A549 (cell line): ENCODE measurements at regions not wholly inside any gene's neighbourhood (a gene's known extent, or its start where the extent isn't known, plus 50 kb on each side); places are given as distances from the start of the nearest gene placed in this dataset.

Source experiments
- ATAC-seq, 2 experiments: fragments of 200-7000 bp in 1 of 2; fragments of >200 bp in 1 of 2; cut with Nextera tagmentation in 1 of 2; cut with Tn5 transposase in 1 of 2; 3 replicates each; pipeline versions ENCODE4 v1.8.0 to v1.9.1; 2018 to 2020; ENCODE audit warnings: mild to moderate bottlenecking in 1 of 2, moderate library complexity in 1 of 2
- CTCF ChIA-PET: fragments of 300-600 bp; sonication (Branson Sonifier 250); formaldehyde crosslinking; extraction: SDS; loops from one replicate; lab custom pipeline; 2021; ENCODE audit warnings: antibody characterized with exemption, inconsistent platforms; lab: Yijun Ruan, JAX
- POLR2A ChIA-PET: fragments of 350-600 bp; formaldehyde crosslinking; extraction: SDS; loops from one replicate; lab custom pipeline; 2021; ENCODE audit warnings: antibody characterized with exemption, inconsistent platforms; lab: Yijun Ruan, JAX
- DNase-seq, 2 experiments: peaks; one replicate each; pipeline versions ENCODE4 v3.0.0 to v3.0.0-alpha.2; 2011 to 2016; ENCODE audit warnings: low read depth in 1 of 2, low spot score in 1 of 2
- FAIRE-seq: peaks from 2 replicates; lab custom pipeline; 2011; peaks lifted over from hg19 to GRCh38; lab: Jason Lieb, UNC
- H3K27ac ChIP-seq, 2 experiments: fragments of >200 bp; sonication (Bioruptor Twin); formaldehyde crosslinking; 3 replicates each; pipeline ENCODE4 v1.5.1; 2016 to 2017
- H3K4me1 ChIP-seq: fragments of >200 bp; sonication (Bioruptor Twin); formaldehyde crosslinking; 3 replicates; pipeline ENCODE4 v1.6.1; 2016
- H3K4me2 ChIP-seq: fragments of >200 bp; sonication (Bioruptor Twin); formaldehyde crosslinking; 3 replicates; pipeline ENCODE4 v1.6.1; 2016
- H3K4me3 ChIP-seq: fragments of >200 bp; sonication (Bioruptor Twin); formaldehyde crosslinking; 3 replicates; pipeline ENCODE4 v1.5.1; 2016
- H3K9me3 ChIP-seq: fragments of >200 bp; sonication (Bioruptor Twin); formaldehyde crosslinking; 3 replicates; pipeline ENCODE4 v1.6.1; 2016
- CEBPB ChIP-seq, 2 experiments: fragments of >200 bp in 1 of 2; sonication (Bioruptor Twin) in 1 of 2; formaldehyde crosslinking in 1 of 2; IDR thresholded peaks; 2 replicates each; pipeline ENCODE4 v1.6.1; 2012 to 2016
- EHMT2 ChIP-seq: fragments of 200-600 bp; sonication (generic); IDR thresholded peaks from 2 replicates; pipeline ENCODE4 v1.6.1; 2016; ENCODE audit warnings: antibody characterized with exemption, low read depth, mild to moderate bottlenecking, moderate library complexity
- EP300 ChIP-seq, 2 experiments: fragments of >200 bp; sonication (Bioruptor Twin); formaldehyde crosslinking; IDR thresholded peaks; 2 replicates in 1 of 2; 3 replicates in 1 of 2; pipeline ENCODE4 v1.6.1; 2016 to 2017
- ESRRA ChIP-seq: fragments of 150-350 bp; IDR thresholded peaks from 2 replicates; pipeline ENCODE4 v1.6.1; 2014; ENCODE audit warnings: mild to moderate bottlenecking, low read length, borderline replicate concordance
- FOSL2 ChIP-seq, 2 experiments: fragments of 450-650 bp in 1 of 2; fragments of >200 bp in 1 of 2; sonication (Bioruptor Twin) in 1 of 2; formaldehyde crosslinking; IDR thresholded peaks; 2 replicates each; pipeline versions ENCODE4 v1.5.0 to v1.6.1; 2016 to 2020; ENCODE audit warnings: mild to moderate bottlenecking in 1 of 2, moderate library complexity in 1 of 2
- GATA3 ChIP-seq: IDR thresholded peaks from 2 replicates; pipeline ENCODE4 v1.6.1; 2012; ENCODE audit warnings: borderline replicate concordance
- HEYL ChIP-seq: fragments of 250-450 bp; sonication (Bioruptor Pico); IDR thresholded peaks from 2 replicates; pipeline ENCODE4 v1.8.0; 2021; ENCODE audit warnings: mild to moderate bottlenecking, moderate library complexity
- HOXA7 ChIP-seq: fragments of 250-450 bp; sonication (Bioruptor Pico); IDR thresholded peaks from 2 replicates; pipeline ENCODE4 v1.5.0; 2020; ENCODE audit warnings: mild to moderate bottlenecking, moderate library complexity
- HOXB13 ChIP-seq: fragments of 250-450 bp; sonication (Bioruptor Pico); IDR thresholded peaks from 2 replicates; pipeline ENCODE4 v1.5.0; 2020; ENCODE audit warnings: low read depth, mild to moderate bottlenecking, moderate library complexity
- MAFK ChIP-seq: fragments of 450-650 bp; IDR thresholded peaks from 2 replicates; pipeline ENCODE4 v1.6.1; 2014; ENCODE audit not compliant: partially characterized antibody
- NR3C1 ChIP-seq: fragments of >200 bp; sonication (Bioruptor Twin); formaldehyde crosslinking; IDR thresholded peaks from 3 replicates; pipeline ENCODE4 v1.6.1; 2017
- PHF8 ChIP-seq: fragments of 200-600 bp; sonication (generic); IDR thresholded peaks from 2 replicates; pipeline ENCODE4 v1.6.1; 2016; ENCODE audit warnings: low read depth, mild to moderate bottlenecking, antibody characterized with exemption, moderate library complexity, borderline replicate concordance
- POLR2AphosphoS2 ChIP-seq: conservative IDR thresholded peaks from 2 replicates; pipeline ENCODE4 v1.6.1; 2012; ENCODE audit warnings: low read length, improper control_type of control experiment, inconsistent platforms
- ZNF302 ChIP-seq: fragments of 250-450 bp; sonication (Bioruptor Pico); IDR thresholded peaks from 2 replicates; pipeline ENCODE4 v1.9.0; 2021; ENCODE audit warnings: inconsistent platforms, mild to moderate bottlenecking, moderate library complexity
- ZSCAN20 ChIP-seq: fragments of 250-450 bp; sonication (Bioruptor Pico); IDR thresholded peaks from 2 replicates; pipeline ENCODE4 v1.8.0; 2022; ENCODE audit warnings: mild to moderate bottlenecking, moderate library complexity
- WGBS: methylation state at CpG from one replicate; pipeline ENCODE4 v1.1.6; 2017; ENCODE audit errors: missing lambda C conversion rate; 5-methylcytosine and 5-hydroxymethylcytosine counted together
- TF ChIP-seq, protein P1 (sequence below): IDR thresholded peaks from 2 replicates; pipeline ENCODE4 v1.6.1; 2012
- TF ChIP-seq, protein P2 (sequence below): fragments of 250-450 bp; sonication (Bioruptor Pico); IDR thresholded peaks from 2 replicates; pipeline ENCODE4 v1.5.0; 2021; ENCODE audit warnings: mild to moderate bottlenecking, moderate library complexity, borderline replicate concordance
- TF ChIP-seq, protein P3 (sequence below): fragments of 450-650 bp; IDR thresholded peaks from 2 replicates; pipeline ENCODE4 v1.6.1; 2014; ENCODE audit warnings: antibody characterized with exemption
- TF ChIP-seq, protein P4 (sequence below): IDR thresholded peaks from 2 replicates; pipeline ENCODE4 v1.6.1; 2012
- TF ChIP-seq, protein P5 (sequence below): fragments of >200 bp; sonication (Bioruptor Twin); formaldehyde crosslinking; IDR thresholded peaks from 2 replicates; pipeline ENCODE4 v1.6.1; 2016
- TF ChIP-seq, protein P6 (sequence below): IDR thresholded peaks from 2 replicates; pipeline ENCODE4 v1.6.1; 2012; ENCODE audit warnings: low read depth, borderline replicate concordance

DNA sequence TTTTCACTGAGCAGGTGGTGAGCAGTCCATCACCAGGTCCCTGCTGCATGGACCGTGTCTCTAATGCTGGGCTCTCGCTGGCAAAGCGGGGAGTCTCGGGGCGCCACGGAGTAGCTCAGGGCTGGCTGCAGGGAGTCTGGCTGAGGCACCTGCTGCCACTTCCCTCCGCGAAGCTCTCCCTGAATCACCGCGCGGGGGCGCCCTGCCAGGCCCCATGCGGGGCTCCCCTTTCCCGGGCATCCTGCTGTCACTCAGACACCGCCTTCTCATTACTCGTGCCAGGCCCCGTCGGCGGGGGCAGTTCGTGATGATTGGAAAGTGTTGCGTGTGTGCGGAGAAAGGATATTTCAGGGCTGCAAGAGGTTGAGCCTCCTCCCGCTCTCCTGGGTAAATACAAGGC lies 335.8 kb downstream of the IRX2 start:
- ChIA-PET CTCF (interaction anchor here (0.8 to 1.6 kb wide), 2 partner anchors 11 to 19 kb away, joined by 3 to 5 read pairs; no protein-coding TSS in a partner anchor), POLR2A (no interaction called here)
- no peak for ATAC-seq
- H3K4me3 ChIP-seq: no peak overlapping the region
- no peak overlapping the region for H3K4me2 ChIP-seq
- no peak for DNase-seq
- no peak for TF ChIP-seq GATA3
- no peak for TF ChIP-seq POLR2AphosphoS2
- no peak for TF ChIP-seq CEBPB (IDR thresholded peaks at IDR 0.05)
- no peak for TF ChIP-seq EP300 (IDR thresholded peaks at IDR 0.05)
- no peak for TF ChIP-seq HOXA7 (CRISPR knock-in tag)
- no peak for TF ChIP-seq ZSCAN20 (CRISPR knock-in tag)
- TF ChIP-seq, protein P1, sequence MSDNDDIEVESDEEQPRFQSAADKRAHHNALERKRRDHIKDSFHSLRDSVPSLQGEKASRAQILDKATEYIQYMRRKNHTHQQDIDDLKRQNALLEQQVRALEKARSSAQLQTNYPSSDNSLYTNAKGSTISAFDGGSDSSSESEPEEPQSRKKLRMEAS: no peak
- no peak for TF ChIP-seq EHMT2
- TF ChIP-seq PHF8: no peak
- TF ChIP-seq, protein P2, sequence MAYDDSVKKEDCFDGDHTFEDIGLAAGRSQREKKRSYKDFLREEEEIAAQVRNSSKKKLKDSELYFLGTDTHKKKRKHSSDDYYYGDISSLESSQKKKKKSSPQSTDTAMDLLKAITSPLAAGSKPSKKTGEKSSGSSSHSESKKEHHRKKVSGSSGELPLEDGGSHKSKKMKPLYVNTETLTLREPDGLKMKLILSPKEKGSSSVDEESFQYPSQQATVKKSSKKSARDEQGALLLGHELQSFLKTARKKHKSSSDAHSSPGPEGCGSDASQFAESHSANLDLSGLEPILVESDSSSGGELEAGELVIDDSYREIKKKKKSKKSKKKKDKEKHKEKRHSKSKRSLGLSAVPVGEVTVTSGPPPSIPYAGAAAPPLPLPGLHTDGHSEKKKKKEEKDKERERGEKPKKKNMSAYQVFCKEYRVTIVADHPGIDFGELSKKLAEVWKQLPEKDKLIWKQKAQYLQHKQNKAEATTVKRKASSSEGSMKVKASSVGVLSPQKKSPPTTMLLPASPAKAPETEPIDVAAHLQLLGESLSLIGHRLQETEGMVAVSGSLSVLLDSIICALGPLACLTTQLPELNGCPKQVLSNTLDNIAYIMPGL (CRISPR knock-in tag): no peak
- TF ChIP-seq, protein P3, sequence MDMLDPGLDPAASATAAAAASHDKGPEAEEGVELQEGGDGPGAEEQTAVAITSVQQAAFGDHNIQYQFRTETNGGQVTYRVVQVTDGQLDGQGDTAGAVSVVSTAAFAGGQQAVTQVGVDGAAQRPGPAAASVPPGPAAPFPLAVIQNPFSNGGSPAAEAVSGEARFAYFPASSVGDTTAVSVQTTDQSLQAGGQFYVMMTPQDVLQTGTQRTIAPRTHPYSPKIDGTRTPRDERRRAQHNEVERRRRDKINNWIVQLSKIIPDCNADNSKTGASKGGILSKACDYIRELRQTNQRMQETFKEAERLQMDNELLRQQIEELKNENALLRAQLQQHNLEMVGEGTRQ: no peak
- WGBS: 41% methylated on average over 13 of the region's 23 CpGs
- no peaks in the 10 kb centered on the region for H3K9me3 ChIP-seq
- no peak overlapping the region for H3K27ac ChIP-seq
- no peak for FAIRE-seq
- H3K4me1 ChIP-seq: no peaks in the 10 kb centered on the region

DNA sequence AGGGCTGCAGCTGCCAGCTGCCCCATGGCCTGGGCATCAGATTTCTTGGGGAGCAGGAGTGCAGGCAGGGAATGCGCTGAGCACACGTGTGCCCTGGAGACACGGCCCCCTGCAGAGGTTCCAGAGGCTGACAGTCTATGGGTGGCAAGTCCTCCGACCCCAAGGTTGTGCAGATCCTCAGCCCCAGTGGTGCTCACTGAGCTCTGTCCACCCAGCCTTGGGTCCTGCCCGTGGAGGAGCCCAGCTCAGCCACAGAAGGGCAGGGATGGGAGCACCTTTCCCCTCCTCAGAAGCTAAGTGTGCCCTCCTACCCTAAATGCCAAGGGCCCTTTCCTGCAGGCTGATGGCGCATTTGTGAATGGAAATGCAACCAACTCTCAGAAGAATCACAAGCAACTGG lies 341.0 kb downstream of the IRX2 start:
- 3% methylated on average over 6 of the region's 6 CpGs for WGBS
- ATAC-seq (no peak), FAIRE-seq (no peak), DNase-seq (no peak)
- Histone ChIP-seq H3K4me1 (no peaks in the 10 kb centered on the region), H3K9me3 (no peaks in the 10 kb centered on the region)
- CTCF ChIA-PET: no interaction called here
- TF ChIP-seq HOXB13 (CRISPR knock-in tag) (no peak), EHMT2 (no peak), ESRRA (no peak), ZNF302 (no peak), FOSL2 (IDR thresholded peaks at IDR 0.05) (no peak), FOSL2 (CRISPR knock-in tag; IDR thresholded peaks at IDR 0.05) (no peak), NR3C1 (no peak), CEBPB (IDR thresholded peaks at IDR 0.05) (no peak), HEYL (CRISPR knock-in tag) (no peak), MAFK (no peak), ZSCAN20 (CRISPR knock-in tag) (no peak)
- TF ChIP-seq, protein P4, sequence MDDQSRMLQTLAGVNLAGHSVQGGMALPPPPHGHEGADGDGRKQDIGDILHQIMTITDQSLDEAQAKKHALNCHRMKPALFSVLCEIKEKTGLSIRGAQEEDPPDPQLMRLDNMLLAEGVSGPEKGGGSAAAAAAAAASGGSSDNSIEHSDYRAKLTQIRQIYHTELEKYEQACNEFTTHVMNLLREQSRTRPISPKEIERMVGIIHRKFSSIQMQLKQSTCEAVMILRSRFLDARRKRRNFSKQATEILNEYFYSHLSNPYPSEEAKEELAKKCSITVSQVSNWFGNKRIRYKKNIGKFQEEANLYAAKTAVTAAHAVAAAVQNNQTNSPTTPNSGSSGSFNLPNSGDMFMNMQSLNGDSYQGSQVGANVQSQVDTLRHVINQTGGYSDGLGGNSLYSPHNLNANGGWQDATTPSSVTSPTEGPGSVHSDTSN: no peak
- TF ChIP-seq, protein P1: no peak
- TF ChIP-seq, protein P5, sequence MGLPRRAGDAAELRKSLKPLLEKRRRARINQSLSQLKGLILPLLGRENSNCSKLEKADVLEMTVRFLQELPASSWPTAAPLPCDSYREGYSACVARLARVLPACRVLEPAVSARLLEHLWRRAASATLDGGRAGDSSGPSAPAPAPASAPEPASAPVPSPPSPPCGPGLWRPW: no peak
- TF ChIP-seq, protein P6, sequence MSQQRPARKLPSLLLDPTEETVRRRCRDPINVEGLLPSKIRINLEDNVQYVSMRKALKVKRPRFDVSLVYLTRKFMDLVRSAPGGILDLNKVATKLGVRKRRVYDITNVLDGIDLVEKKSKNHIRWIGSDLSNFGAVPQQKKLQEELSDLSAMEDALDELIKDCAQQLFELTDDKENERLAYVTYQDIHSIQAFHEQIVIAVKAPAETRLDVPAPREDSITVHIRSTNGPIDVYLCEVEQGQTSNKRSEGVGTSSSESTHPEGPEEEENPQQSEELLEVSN: no peak
- TF ChIP-seq, all 56 proteins: peak for 0
- H3K4me2 ChIP-seq: no peak overlapping the region
- H3K4me3 ChIP-seq: no peak overlapping the region
- H3K27ac ChIP-seq: no peak overlapping the region
- POLR2A ChIA-PET: no interaction called here
